Thoracic aorta (tissue), 2 donors: ENCODE measurements at regions not wholly inside any gene's neighbourhood (a gene's known extent, or its start where the extent isn't known, plus 50 kb on each side); places are given as distances from the start of the nearest gene placed in this dataset.
"Not testable (repeated sequence)": the region's sequence is repeated elsewhere in the genome, so short reads cannot be mapped to it uniquely, and the experiment has no call there.

Source experiments
- ATAC-seq: fragments of 150-250 bp; one replicate; pipeline ENCODE4 v1.8.0; 2017; ENCODE audit warnings: low read depth; ENCODE audit not compliant: insufficient number of reproducible peaks, low FRiP score
- DNase-seq: peaks from one replicate; pipeline ENCODE4 v3.0.0-alpha.2; 2020; ENCODE audit warnings: low spot score
- H3K27ac ChIP-seq, 2 donors: fragments of 200-600 bp; sonication (generic); 1 replicate in 1 of 2; 2 replicates in 1 of 2; pipeline ENCODE4 v1.5.1; 2016; ENCODE audit warnings: mild to moderate bottlenecking in 2 of 2, moderate library complexity in 2 of 2
- H3K27me3 ChIP-seq: fragments of 200-600 bp; sonication (generic); replicated peaks from 2 replicates; pipeline ENCODE4 v1.6.0; 2016; ENCODE audit warnings: mild to moderate bottlenecking; ENCODE audit not compliant: insufficient read depth
- H3K36me3 ChIP-seq: fragments of 200-600 bp; sonication (generic); one replicate; pipeline ENCODE4 v1.5.1; 2016
- H3K4me1 ChIP-seq, 2 donors: fragments of 200-600 bp; sonication (generic); 1 replicate in 1 of 2; 2 replicates in 1 of 2; pipeline versions ENCODE4 v1.5.1 to v1.6.0; 2016; ENCODE audit warnings: low read depth in 2 of 2, mild to moderate bottlenecking in 1 of 2; ENCODE audit not compliant: control insufficient read depth in 1 of 2
- H3K4me3 ChIP-seq: fragments of 200-600 bp; sonication (generic); 2 replicates; pipeline ENCODE4 v1.5.1; 2016; ENCODE audit warnings: mild to moderate bottlenecking
- H3K9me3 ChIP-seq: fragments of 200-600 bp; sonication (generic); 2 replicates; pipeline ENCODE4 v1.5.1; 2016
- TF ChIP-seq, protein P1 (sequence below): fragments of 200-600 bp; sonication (generic); IDR thresholded peaks from one replicate; pipeline ENCODE4 v1.5.1; 2019; ENCODE audit warnings: antibody characterized with exemption

GRCh38 chr3:101117465-101117864 lies 124.2 kb upstream of the ABI3BP start:
- Histone ChIP-seq H3K36me3 (no peaks in the 10 kb centered on the region), H3K27me3 (no peaks in the 10 kb centered on the region), H3K27ac (no peak overlapping the region), H3K9me3 (no peaks in the 10 kb centered on the region), H3K4me3 (no peak overlapping the region), H3K4me1 (no peaks in the 10 kb centered on the region)
- DNase-seq (no peak), ATAC-seq (no peak)
- TF ChIP-seq, protein P1, sequence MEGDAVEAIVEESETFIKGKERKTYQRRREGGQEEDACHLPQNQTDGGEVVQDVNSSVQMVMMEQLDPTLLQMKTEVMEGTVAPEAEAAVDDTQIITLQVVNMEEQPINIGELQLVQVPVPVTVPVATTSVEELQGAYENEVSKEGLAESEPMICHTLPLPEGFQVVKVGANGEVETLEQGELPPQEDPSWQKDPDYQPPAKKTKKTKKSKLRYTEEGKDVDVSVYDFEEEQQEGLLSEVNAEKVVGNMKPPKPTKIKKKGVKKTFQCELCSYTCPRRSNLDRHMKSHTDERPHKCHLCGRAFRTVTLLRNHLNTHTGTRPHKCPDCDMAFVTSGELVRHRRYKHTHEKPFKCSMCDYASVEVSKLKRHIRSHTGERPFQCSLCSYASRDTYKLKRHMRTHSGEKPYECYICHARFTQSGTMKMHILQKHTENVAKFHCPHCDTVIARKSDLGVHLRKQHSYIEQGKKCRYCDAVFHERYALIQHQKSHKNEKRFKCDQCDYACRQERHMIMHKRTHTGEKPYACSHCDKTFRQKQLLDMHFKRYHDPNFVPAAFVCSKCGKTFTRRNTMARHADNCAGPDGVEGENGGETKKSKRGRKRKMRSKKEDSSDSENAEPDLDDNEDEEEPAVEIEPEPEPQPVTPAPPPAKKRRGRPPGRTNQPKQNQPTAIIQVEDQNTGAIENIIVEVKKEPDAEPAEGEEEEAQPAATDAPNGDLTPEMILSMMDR: no peak

- ATAC-seq, DNase-seq, H3K4me1 ChIP-seq, H3K27me3 ChIP-seq, H3K4me3 ChIP-seq, H3K27ac ChIP-seq, H3K36me3 ChIP-seq, H3K9me3 ChIP-seq: not testable (repeated sequence)
These were observed 117.1 kb upstream of the ABI3BP start for GRCh38 chr3:101110295-101110694.

GRCh38 chr3:101104321-101104720 lies 111.1 kb upstream of the ABI3BP start:
- H3K4me3 ChIP-seq: no peak overlapping the region
- DNase-seq (no peak), ATAC-seq (no peak)
- TF ChIP-seq, protein P1: no peak
- H3K36me3 ChIP-seq: no peaks in the 10 kb centered on the region
- no peaks in the 10 kb centered on the region for H3K27me3 ChIP-seq
- no peaks in the 10 kb centered on the region for H3K9me3 ChIP-seq
- no peak overlapping the region for H3K27ac ChIP-seq
- peaks cover 3 to 13% of the 10 kb centered on the region in 2 donors for H3K4me1 ChIP-seq

DNA sequence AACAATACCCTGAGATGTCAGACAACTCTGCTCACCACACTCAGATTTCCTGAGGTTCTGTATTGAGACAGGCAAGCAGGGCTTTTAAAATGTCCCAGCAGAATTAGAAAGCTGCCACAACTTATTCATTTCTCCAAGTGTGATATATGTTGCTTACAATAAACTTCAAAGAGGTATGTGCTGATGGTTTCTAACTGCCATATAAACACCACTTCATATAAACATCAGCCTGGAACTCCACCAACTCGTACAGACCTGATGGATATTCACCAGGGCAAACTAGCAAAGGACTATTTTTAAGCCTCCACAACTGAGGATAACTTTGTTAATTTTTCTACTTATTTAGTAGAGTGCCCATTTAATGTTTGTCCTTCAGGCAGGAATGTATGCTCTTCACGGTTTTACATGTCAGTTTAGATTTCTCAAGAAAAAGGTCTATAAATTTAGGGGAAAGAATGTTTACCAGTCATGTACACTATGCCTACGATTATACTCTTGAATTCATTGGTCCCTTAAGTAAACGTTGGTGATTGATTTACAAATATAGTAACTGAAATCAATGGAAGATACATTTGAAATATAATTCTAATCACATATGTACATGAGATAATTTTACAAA lies 109.6 kb upstream of the ABI3BP start:
- Histone ChIP-seq H3K4me1 (peaks cover 3 to 13% of the 10 kb centered on the region in 2 donors), H3K36me3 (no peaks in the 10 kb centered on the region), H3K27ac (no peak overlapping the region), H3K4me3 (no peak overlapping the region), H3K9me3 (no peaks in the 10 kb centered on the region), H3K27me3 (no peaks in the 10 kb centered on the region)
- TF ChIP-seq, protein P1: no peak
- DNase-seq: no peak
- ATAC-seq: no peak

DNA sequence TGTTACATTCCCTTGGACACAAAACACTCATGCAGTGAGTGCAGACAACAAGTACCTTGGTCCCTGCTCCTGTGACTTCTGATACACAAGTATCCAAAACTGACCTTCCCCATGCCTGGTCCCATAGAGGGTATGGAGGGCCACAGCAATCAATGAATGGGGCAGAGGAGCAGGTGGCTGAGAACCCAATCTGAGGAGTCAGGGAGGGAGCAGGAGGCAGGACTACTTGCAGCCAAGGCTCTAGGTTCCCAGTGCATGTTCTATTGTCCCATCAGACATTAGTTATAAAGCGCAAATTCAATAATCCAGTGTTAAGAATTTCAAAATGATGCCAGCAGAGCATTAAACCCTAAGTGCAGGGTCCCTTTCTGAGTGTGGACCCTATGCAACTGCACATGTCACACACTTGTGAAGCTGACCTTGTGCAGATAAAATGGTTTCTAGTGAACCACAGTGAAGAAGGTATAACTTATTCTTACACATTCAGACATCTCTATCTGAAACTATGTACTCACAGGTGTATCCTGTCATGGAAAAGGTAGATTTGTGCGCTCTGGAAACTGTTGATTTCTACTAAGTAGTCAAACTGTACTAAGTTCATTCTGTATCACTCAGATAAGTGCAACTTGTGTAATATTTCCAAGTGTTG lies 107.3 kb upstream of the ABI3BP start:
- Histone ChIP-seq H3K4me3 (no peak overlapping the region), H3K4me1 (peaks cover 3 to 23% of the 10 kb centered on the region in 2 donors), H3K9me3 (no peaks in the 10 kb centered on the region), H3K27ac (no peak overlapping the region), H3K27me3 (no peaks in the 10 kb centered on the region), H3K36me3 (no peaks in the 10 kb centered on the region)
- no peak for ATAC-seq
- DNase-seq: no peak
- TF ChIP-seq, protein P1: no peak
